ENCODE measurements at regions not wholly inside any gene's neighbourhood (a gene's known extent, or its start where the extent isn't known, plus 50 kb on each side); places are given as distances from the start of the nearest gene placed in this dataset.
"Not testable (repeated sequence)": the region's sequence is repeated elsewhere in the genome, so short reads cannot be mapped to it uniquely, and the experiment has no call there.

DNA sequence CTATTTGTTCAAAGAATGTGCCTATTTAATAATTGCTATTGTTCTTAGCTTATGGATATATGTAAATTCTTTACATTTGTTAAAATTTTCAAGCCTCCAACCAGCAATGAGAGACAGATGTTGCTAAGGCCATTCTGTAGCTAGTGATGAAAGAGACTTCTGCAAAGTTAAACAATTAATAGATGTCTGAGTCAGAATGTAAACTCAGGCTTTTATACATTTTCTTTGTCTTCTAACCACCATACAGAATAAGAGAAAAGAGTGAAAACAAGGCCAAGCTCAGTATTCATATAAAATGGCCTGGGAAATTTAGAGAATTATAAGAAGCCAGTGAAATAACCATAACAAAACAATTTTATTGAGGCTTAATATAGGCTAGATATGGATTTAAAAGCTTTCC, 1102.3 kb upstream of the SEL1L start:
- no peak for DNase-seq

- DNase-seq = no peak
Observed at GRCh38 chr14:82636426-82636825, 1102.8 kb upstream of the SEL1L start.

DNA sequence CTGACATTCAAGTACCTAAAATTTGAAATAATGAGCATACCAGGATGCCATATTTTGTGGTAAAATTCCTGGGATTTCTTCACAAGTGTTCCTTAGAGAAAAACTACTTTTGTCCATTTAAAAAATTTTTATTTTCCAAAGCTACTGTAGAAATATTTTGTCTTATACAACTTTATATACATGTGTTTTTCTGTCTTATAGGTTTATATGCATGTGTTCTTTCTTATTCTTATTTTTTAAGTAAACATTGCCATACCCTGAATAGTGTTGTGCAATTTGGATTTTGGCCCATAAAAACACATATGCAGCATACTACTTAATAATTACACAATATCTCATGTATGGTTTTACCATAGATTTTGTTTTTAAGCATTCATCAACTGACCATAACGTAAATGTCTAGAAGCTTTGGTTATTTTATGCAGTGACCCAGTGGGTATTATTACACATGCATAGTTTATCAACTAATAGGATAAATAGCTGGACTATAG, 1107.4 kb upstream of the SEL1L start:
- no peak for DNase-seq

GRCh38 chr14:82642425-82642824, 1108.8 kb upstream of the SEL1L start:
- no peak for DNase-seq

DNA sequence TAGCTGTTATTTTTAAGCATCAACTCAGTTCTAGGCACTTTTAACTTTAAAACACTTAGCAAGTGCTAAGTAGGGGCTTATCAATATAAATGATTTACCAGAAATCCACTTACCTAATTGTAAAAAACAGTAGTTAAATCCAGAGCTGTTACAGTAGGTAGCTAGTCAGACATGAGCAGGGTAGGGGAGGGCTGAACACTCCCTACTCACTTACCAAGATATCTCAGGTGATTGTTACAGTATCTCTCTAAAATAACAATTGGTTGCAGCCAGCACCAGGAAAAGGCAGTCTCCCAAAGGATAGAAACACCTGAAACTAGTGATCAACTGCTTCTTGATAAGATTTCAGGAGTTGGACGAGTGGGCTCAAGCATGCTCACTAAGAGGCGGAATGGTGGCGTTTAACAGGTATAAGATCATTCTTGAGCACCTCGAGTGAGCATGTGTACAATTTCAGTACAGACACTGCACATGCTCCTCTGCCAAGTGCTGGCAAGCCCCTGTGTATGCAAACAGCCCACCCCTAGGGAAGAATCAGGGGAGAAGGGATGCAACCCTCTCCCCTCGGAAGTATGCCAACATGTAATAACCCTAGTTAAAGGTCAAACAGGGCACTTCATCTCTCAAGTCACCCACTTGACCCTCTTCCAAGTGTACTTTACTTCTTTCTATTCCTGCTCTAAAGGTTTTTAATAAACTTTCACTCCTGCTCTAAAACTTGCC, 1113.6 kb upstream of the SEL1L start:
- DNase-seq = no peak

GRCh38 chr14:82655770-82656169, 1122.1 kb upstream of the SEL1L start:
- DNase-seq = no peak

DNA sequence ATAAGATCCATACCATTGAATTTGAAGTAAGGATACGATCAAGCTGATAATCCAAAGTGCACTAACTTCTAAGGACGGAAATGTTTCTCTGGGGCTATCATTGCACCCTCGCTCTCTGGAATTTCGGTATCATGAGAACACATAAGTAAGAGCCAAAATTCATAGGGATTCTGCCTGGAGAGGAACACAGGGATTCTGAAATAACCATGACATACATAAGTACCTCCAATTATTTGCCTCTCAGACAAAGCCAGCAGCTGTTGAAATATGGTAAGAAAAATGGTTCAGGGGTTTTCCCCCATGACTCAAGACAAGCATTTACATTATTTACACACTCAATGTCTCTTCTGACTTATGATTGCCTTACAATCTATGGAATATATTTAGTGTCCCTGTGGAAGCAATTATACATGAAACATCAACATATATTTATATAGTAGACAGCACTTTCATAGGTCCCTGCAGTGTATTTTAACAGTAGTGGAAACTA, 1123.6 kb upstream of the SEL1L start:
- DNase-seq = no peak

DNA sequence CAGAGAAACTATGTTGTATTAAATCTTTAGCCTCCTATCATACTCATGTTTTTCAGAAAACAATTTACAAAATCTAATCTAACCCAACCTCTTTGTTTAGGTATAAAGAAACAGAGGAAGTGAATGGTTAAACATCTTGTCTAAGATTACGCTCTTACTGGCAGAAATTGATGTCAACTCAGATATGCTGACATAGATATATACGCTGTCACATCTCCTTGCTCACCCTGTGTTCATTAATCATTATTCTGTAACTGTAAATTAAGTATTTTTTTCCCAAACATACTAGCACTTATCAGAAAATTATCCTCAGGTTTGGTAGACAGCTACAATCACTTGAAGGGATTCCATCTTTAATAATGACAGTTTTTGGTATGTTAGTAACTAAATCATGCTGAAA, 1127.6 kb upstream of the SEL1L start:
- no peak for DNase-seq

- DNase-seq = no peak
Observed at GRCh38 chr14:82667006-82667405, 1133.4 kb upstream of the SEL1L start.

DNA sequence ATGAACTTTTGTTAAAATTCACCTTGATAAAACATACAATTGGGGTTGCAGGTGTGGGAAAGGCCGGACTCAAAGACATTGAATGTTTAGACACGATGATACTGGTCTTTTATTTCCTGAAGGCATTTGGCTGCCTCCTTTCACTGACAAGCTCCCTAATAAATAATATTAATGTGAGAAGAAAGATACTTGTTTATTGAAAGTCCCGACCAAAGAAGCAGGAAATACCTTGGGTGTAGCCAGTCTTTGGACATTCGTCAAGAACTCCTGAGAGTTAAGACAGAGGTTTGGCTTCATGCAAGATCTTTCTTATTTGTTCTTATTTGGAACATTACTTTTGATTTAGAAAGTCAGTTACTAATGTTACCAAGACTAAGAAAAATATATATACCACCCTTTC, 1133.8 kb upstream of the SEL1L start:
- DNase-seq = no peak

DNA sequence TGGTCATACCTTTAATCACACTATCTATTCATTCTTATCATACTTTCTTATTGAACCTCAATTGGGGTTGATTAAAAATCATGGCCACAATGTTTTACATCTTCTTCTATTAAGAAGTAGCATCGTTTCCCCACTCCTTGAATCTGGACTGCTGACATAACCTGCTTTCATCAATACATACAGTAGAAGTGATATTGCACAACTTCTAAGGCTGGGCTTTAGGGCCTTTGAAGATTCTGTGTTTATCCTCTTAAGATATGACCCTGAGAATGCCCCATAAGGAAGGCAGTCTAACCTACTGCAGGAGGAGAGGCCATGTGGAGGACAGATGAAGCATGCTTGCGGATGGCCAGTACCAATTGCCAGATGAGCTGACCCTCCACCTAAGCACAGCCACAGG, 1142.8 kb upstream of the SEL1L start:
- DNase-seq = no peak

DNA sequence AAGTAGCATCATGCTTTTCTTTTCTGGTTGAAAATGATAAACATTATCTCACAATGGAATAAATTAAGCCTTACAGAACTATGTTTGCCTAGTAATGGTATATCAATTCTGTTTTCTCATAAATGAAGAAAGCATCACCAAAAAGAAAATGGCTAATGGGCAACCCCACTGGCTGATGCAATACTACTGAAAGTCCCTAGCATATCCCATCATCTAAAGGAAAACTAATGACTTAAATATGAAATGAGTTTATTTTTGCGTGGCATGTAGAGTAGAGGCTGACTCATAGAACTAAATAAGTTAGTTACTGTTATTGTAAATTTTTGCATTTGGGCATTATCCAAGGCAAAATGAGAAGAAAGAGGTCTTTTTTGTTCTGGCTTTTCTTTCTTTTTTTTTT, 1156.3 kb upstream of the SEL1L start:
- no peak for DNase-seq

DNA sequence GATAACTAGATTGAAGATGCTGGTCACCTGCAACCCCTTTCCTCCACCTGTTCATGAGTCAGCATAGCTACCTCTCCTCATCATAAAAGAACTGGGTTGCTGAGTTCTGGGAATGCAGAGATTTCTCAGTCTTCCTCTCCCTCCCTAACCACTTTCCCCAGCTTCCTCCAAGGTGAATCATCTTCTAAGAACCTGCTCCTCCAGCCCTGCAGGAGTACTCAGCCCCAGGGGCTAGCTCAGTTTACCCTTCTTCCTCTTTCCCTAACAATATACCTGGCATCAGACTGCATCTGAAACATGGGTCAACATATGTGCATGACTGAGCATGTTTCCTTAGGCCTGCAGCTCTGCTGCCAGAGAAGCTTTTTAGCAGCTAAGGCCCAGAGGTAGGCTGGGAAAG, 1157.5 kb upstream of the SEL1L start:
- DNase-seq = not testable (repeated sequence)

DNA sequence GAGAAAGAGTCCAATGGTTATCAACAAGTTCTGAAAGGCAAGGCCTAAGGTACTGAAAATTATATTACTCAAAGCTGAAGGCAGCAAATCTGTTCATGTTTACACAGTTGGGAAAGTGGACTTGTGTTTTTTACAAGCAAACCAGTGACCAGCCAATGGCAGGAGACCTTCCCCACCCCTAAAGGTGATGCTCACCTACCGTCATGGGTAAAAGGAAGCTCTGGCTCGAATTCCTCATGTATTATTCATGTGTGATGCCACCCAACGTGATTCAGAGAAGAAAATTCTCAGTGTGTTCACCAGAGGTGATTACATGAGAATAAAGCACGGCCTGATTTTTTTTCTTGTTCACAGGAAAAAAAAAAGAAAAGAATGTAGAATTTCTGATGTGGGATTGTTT, 1161.2 kb upstream of the SEL1L start:
- no peak for DNase-seq

- no peak for DNase-seq
Observed at GRCh38 chr14:82704218-82704617, 1170.6 kb upstream of the SEL1L start.

DNA sequence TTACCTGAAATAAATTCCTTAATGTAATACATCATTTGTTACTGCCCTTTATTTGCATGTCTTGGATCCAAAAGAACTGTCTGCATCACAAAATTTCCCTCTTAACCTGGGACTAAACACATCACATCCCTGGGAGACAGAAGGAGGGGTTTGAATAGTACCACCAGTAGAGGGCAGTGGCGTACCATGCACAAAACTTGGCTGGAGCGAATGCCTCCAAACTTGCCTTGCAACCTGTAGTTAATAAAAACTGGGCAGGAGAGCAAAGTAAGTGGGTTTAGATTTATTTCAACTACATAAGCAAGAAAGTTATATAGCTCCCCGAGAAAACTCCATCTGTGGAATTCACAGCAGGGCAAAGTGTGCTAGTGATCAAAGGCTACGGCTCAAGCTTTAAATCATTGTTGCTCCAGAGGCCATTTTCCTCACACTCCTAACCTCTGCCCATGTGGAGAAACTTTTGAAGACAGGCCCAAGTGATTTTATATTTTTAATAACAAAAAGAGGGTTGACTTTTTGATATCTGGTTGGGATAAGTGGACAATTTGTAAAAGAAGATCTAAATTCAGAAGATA, 1176.7 kb upstream of the SEL1L start:
- DNase-seq = no peak

- DNase-seq = no peak
Observed at GRCh38 chr14:82719617-82720016, 1186.0 kb upstream of the SEL1L start.

DNA sequence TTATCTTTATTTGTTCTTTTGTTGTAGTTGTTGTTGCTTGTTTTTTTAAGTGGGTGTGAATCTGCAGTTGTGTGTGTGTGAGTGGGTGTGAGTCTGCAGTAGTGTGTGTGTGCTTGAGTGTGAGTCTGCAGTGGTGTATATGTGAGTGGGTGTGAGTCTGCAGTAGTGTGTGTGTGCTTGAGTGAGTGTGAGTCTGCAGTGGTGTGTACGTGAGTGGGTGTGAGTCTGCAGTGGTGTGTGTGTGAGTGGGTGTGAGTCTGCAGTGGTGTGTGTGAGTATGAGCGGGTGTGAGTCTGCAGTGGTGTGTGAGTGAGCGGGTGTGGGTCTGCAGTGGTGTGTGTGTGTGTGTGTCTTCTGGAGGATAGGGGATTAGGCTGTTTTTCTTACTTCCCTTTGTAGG, 1186.8 kb upstream of the SEL1L start:
- no peak for DNase-seq

- DNase-seq = no peak
Observed at GRCh38 chr14:82720946-82721345, 1187.3 kb upstream of the SEL1L start.

DNA sequence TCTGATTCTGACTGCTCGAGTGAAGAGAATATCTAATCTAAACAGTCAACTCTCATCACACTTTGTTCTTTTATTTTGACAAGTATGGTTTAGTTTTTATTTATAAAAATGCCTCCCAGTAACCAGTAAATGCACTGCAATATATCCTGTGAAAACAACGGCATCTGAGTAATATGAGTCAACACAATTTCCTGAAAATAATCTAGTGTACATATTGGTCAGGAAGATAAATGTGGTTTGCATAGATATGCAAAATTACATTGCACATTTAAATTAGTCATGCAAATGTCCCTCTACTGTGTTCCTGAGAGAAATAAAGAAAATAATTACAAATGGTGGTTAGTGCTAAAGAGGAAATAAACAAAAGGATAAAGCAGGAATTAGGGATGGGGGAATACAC, 1190.7 kb upstream of the SEL1L start:
- no peak for DNase-seq

DNA sequence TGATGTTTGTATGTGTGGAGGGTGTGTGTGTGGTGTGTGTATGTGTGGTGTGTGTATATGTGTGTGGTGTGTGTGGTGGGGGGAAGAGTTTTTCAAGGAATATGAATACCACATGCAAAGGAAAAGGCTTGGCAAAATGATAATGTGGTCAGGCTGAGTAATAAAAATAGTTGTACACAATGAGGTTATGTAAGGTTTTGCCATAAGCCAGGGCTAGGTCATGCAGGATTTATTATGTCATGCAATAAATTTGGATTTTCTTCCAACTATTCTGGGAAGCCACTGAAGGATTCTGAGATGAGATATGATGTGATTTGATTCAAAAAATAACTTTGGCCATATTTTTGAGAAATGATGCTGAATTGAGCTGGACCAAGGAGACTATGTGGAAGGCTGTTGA, 1191.6 kb upstream of the SEL1L start:
- no peak for DNase-seq

- DNase-seq = no peak
Observed at GRCh38 chr14:82731526-82731925, 1197.9 kb upstream of the SEL1L start.

- DNase-seq = no peak
Observed at GRCh38 chr14:82740547-82740946, 1206.9 kb upstream of the SEL1L start.

- DNase-seq = no peak
Observed at GRCh38 chr14:82755476-82755875, 1221.8 kb upstream of the SEL1L start.

DNA sequence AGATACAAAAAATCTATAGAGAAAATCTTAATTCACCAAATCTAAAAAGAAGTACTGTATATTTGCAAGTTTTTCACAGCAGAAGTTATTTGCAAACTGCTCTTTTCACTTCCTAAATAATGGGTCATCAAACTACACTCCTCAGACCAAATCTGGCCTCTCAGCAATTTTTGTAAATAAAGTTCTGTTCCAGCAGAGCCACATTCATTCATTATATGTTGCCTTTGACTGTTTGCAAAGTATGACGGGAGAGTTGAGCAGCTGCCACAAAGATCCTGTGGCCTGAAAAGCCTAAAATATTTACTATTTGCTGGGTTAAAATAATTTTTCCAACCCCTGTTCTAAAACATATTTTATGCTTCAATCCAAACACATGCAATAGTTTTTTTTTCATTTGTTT, 1222.3 kb upstream of the SEL1L start:
- no peak for DNase-seq
